Peyer's patch (tissue), 4 donors: ENCODE measurements at regions not wholly inside any gene's neighbourhood (a gene's known extent, or its start where the extent isn't known, plus 50 kb on each side); places are given as distances from the start of the nearest gene placed in this dataset.

Experiments used
- CTCF ChIP-seq, 6 experiments: fragments of 450-650 bp in 4 of 6; fragments of 200-600 bp in 2 of 6; sonication (generic) in 1 of 6; IDR thresholded peaks; one replicate each; pipeline ENCODE4 v1.5.1; 2017 to 2019; ENCODE audit warnings: antibody characterized with exemption in 6 of 6, mild to moderate bottlenecking in 3 of 6, moderate library complexity in 1 of 6
- POLR2A ChIP-seq, 2 donors: fragments of 450-650 bp; IDR thresholded peaks; one replicate each; pipeline ENCODE4 v1.5.1; 2017; ENCODE audit warnings: antibody characterized with exemption in 2 of 2, mild to moderate bottlenecking in 2 of 2, moderate library complexity in 2 of 2

- TF ChIP-seq CTCF (IDR thresholded peaks at IDR 0.05) (no peak), POLR2A (IDR thresholded peaks at IDR 0.05) (no peak)
Measured at GRCh38 chr1:198455966-198456365, 84.5 kb downstream of the ATP6V1G3 start.
